GM18873 (cell line): ENCODE measurements at regions not wholly inside any gene's neighbourhood (a gene's known extent, or its start where the extent isn't known, plus 50 kb on each side); places are given as distances from the start of the nearest gene placed in this dataset.

Experiments used
- ATAC-seq: cut with Tn5 transposase; IDR thresholded peaks from one replicate; pipeline ENCODE4 v1.9.1; 2021; ENCODE audit warnings: mild to moderate bottlenecking, moderate library complexity, moderate number of reproducible peaks; ENCODE audit not compliant: unreplicated experiment, low FRiP score

- ATAC-seq = no peak
These were observed 497.5 kb upstream of the CBLB start for GRCh38 chr3:106366352-106366751.

GRCh38 chr3:106367496-106367895, 498.7 kb upstream of the CBLB start:
- no peak for ATAC-seq

- no peak for ATAC-seq
These were observed 502.6 kb upstream of the CBLB start for GRCh38 chr3:106371221-106371970.

GRCh38 chr3:106371971-106372805, 503.4 kb upstream of the CBLB start:
- no peak for ATAC-seq

- ATAC-seq = no peak
These were observed 504.0 kb upstream of the CBLB start for GRCh38 chr3:106372806-106373190.

DNA sequence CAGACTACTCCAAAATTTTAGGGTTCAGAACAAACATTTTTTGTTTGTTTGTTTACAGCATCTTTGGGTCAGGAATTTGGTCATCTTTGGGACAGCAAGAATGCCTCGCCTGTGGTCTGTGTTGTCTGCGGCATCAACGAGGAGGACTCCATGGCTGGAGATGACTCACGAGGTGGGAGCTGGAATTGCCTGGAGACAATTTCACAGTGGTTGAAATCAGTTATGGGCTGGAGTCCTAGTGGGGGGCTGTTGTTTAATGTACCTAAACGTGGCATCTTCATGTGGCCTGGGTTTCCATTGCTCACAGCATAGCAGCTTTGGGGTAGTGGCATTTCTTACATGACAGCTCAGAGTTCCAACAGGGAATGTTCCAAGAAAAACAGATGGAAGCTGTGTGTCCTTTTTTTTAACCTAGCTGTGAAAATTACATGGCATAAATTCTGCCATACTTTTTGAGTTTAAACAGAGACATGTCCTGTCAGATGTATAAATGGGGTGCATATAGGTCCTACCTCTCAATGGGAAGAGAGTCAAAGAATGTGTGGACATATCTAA, 507.3 kb upstream of the CBLB start:
- no peak for ATAC-seq

DNA sequence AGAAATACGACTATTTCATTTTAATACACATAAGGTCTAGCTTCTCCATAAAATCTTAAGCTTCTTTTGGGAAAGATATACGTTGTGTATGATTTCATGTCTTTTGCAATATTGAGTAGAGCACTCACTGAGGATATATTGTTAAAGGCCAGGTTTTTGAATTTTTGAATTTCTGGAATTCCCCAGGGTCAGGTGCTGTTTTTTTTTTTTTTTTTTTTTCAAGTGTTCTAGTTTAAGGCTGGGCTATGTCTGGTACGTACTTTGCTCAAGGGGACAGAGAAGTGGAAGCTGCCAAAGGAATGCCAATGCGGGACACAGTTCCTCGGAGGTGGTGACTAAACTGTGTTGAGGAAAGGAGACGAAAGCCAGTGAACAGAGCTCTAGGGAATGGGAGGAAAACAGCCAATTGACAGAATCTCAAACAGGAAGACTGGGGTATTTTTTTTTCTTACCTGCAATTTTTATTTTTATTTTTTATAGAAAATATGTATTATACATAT, 510.5 kb upstream of the CBLB start:
- ATAC-seq = no peak

- ATAC-seq = no peak
These were observed 511.4 kb upstream of the CBLB start for GRCh38 chr3:106380232-106380631.

GRCh38 chr3:106381286-106381938, 512.6 kb upstream of the CBLB start:
- ATAC-seq = no peak

GRCh38 chr3:106381939-106382335, 513.1 kb upstream of the CBLB start:
- ATAC-seq = no peak

DNA sequence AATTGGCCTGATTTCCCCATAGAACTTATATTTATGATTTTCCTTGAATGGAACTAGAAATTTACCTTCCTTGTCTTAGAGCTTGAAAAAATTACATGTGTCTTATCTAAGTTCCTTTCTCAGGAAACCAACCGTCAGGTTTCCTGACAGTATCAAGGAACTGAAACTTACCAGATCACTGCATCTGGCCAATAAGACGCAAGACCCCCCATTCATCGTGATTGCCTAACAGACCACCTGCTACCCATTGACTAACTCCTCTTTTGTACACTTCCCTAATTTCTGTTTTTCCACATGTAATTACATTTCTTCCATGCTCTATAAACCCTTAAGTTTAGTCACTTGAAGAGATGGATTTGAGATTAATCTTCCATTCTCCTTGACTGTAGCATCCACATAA, 517.2 kb upstream of the CBLB start:
- ATAC-seq = no peak

DNA sequence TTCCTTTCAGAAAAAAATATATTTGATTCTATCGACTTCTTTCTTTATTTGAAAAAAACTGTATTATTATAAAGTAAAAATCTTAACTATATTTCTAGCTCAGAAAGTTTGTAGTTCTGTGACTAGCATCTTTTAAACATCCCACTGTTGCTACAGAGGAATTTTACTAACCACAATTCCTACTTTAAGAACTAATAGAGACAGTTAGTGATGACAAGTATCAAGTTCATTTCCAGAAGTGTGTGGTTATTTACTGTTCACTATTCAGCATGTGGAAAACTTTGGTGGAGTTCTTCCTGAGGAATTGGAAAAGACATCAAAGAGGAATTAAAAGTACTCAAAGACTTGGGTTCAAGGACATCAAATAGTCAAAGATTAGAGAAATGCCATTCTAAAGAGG, 524.1 kb upstream of the CBLB start:
- ATAC-seq = no peak

GRCh38 chr3:106397006-106397405, 528.2 kb upstream of the CBLB start:
- ATAC-seq = no peak

DNA sequence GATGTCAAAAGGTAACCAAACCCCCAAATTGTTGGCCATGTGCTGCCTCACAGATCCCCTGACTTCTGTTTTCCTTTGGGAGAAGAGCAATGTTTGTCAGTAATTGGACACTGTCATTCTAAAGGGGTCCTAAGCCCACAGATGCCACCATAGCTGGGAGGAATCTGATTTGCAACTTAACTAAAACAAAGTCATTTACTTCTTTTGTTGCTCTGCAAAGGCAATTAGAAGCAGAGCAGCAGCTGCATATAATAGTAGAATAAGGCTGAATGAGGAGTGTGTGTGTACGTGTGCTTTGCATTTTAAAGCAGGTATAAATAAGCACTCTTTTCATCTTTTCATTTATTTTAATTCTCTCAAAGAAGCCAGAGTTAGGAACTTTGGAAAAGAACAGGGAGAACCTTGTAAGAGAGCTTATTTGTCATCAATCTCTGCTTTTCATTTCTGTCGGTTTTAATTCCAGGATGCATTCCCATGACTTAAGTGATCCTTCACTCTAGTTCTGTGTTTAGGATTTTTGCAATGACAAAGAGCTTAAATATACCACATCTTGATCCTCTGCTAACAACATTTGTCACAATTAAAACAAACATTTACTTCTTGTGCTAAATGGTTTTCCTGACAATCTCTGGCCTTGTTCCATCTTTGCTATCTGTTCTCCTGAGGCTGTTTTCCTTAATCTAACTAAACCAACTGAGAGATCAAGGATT, 530.2 kb upstream of the CBLB start:
- no peak for ATAC-seq

- no peak for ATAC-seq
These were observed 530.9 kb upstream of the CBLB start for GRCh38 chr3:106399761-106400160.

- ATAC-seq = no peak
These were observed 533.1 kb upstream of the CBLB start for GRCh38 chr3:106401666-106402490.

GRCh38 chr3:106403371-106404145, 534.7 kb upstream of the CBLB start:
- no peak for ATAC-seq

DNA sequence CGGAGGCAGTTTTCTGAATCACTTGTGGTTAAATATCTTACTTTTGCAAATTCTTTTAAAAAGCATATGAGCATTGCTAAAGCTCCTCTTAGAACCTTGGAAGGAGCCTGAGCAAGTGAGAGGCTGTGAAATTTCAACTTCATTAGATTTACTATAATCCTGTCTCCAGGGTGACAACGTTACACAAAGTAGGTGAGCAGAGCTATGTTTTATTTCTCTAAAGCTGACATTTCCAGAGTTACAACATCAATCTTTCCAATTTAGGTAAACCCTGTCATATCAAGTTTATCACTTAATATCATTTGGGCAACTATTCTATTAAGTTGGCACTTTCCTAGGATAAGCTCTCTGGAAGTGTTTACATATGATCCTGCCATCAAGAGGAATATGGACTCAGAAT, 544.9 kb upstream of the CBLB start:
- ATAC-seq = no peak

DNA sequence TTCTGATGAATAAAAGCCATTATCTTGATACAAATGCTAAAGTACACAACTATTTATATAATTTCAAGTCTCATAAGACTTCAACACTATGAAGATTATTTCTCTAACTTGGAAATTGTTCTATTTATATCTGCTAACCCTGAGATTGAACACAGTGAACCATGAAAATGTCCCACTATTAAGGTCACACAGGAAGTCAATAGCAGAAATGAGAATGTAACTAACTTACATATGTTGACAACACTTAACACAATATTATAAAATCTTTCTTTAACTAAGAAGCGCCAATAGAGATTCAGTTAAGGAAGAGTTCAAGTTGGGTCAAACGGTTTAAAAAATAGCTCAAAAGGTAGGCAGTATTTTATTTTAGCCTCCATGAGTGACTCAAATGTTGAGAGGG, 551.8 kb upstream of the CBLB start:
- ATAC-seq = no peak
